GM23338 (cell line): ENCODE measurements at regions not wholly inside any gene's neighbourhood (a gene's known extent, or its start where the extent isn't known, plus 50 kb on each side); places are given as distances from the start of the nearest gene placed in this dataset.

ENCODE experiments used
- ATAC-seq: fragments of 200-7000 bp; cut with Tn5 transposase; 3 replicates; pipeline ENCODE4 v1.9.1; 2020
- DNase-seq: peaks from one replicate; pipeline ENCODE4 v3.0.0-alpha.2; 2015; ENCODE audit warnings: low spot score
- H2AFZ ChIP-seq: fragments of 200-600 bp; sonication (generic); 2 replicates; pipeline ENCODE4 v1.8.0; 2016; ENCODE audit warnings: antibody characterized with exemption, mild to moderate bottlenecking, moderate library complexity
- H3F3A ChIP-seq: fragments of 200-600 bp; sonication (generic); replicated peaks from 2 replicates; pipeline ENCODE4 v1.8.0; 2017; ENCODE audit warnings: antibody characterized with exemption, mixed run types, low read depth
- H3K27ac ChIP-seq: fragments of 200-600 bp; sonication (generic); 2 replicates; pipeline ENCODE4 v1.6.1; 2016; ENCODE audit warnings: low read depth
- H3K27me3 ChIP-seq: fragments of 200-600 bp; sonication (generic); 2 replicates; pipeline ENCODE4 v1.8.0; 2016; ENCODE audit warnings: mild to moderate bottlenecking, mixed run types, moderate library complexity; ENCODE audit not compliant: insufficient read depth
- H3K36me3 ChIP-seq: fragments of 200-600 bp; sonication (generic); 2 replicates; pipeline ENCODE4 v1.8.0; 2016; ENCODE audit warnings: mild to moderate bottlenecking; ENCODE audit not compliant: insufficient read depth
- H3K4me1 ChIP-seq: fragments of 200-600 bp; sonication (generic); 2 replicates; pipeline ENCODE4 v1.8.0; 2016; ENCODE audit warnings: mild to moderate bottlenecking, moderate library complexity; ENCODE audit not compliant: insufficient read depth
- H3K4me2 ChIP-seq: fragments of 200-600 bp; sonication (generic); 2 replicates; pipeline ENCODE4 v1.7.1; 2017; ENCODE audit warnings: mixed run types
- H3K4me3 ChIP-seq: fragments of 200-600 bp; sonication (generic); 2 replicates; pipeline ENCODE4 v1.6.1; 2016; ENCODE audit warnings: mixed run types
- H3K79me2 ChIP-seq: fragments of 200-600 bp; sonication (generic); replicated peaks from 2 replicates; pipeline ENCODE4 v1.8.0; 2017; ENCODE audit warnings: mild to moderate bottlenecking; ENCODE audit not compliant: insufficient read depth
- H3K9me2 ChIP-seq: fragments of 200-600 bp; sonication (generic); 2 replicates; pipeline ENCODE4 v1.8.0; 2017; ENCODE audit not compliant: insufficient read depth
- H4K20me1 ChIP-seq: fragments of 200-600 bp; sonication (generic); replicated peaks from 2 replicates; pipeline ENCODE4 v1.8.0; 2017; ENCODE audit warnings: mild to moderate bottlenecking; ENCODE audit not compliant: insufficient read depth
- H3K27ac Mint-ChIP-seq: 2 replicates; pipeline ENCODE4 v1.8.0; 2020; ENCODE audit warnings: inconsistent platforms, mild to moderate bottlenecking, moderate library complexity, mixed read lengths
- H3K27me3 Mint-ChIP-seq: 3 replicates; pipeline ENCODE4 v1.8.0; 2022; ENCODE audit warnings: low read depth, mild to moderate bottlenecking, moderate library complexity, mixed read lengths, inconsistent platforms; ENCODE audit not compliant: insufficient read depth, poor library complexity
- H3K36me3 Mint-ChIP-seq: 3 replicates; pipeline ENCODE4 v1.8.0; 2021; ENCODE audit warnings: low read depth, mild to moderate bottlenecking, inconsistent platforms, moderate library complexity, mixed read lengths
- H3K4me1 Mint-ChIP-seq: 3 replicates; pipeline ENCODE4 v1.8.0; 2020; ENCODE audit warnings: mild to moderate bottlenecking, inconsistent platforms, mixed read lengths
- H3K4me3 Mint-ChIP-seq: 3 replicates; pipeline ENCODE4 v1.8.0; 2021; ENCODE audit warnings: moderate library complexity, mild to moderate bottlenecking, inconsistent platforms, mixed read lengths
- H3K9me3 Mint-ChIP-seq: 3 replicates; pipeline ENCODE4 v1.8.0; 2020; ENCODE audit warnings: moderate library complexity, mild to moderate bottlenecking, inconsistent platforms, mixed read lengths
- CREB1 ChIP-seq: fragments of 250-450 bp; sonication (Bioruptor Pico); IDR thresholded peaks from 2 replicates; pipeline ENCODE4 v1.5.0; 2020; ENCODE audit warnings: low read depth, mild to moderate bottlenecking, moderate library complexity
- EZH2phosphoT487 ChIP-seq: fragments of 200-600 bp; sonication (generic); IDR thresholded peaks from one replicate; pipeline ENCODE4 v1.8.1; 2018; ENCODE audit warnings: antibody characterized with exemption; ENCODE audit not compliant: unreplicated experiment
- JUNB ChIP-seq: IDR thresholded peaks from one replicate; pipeline ENCODE4 v1.6.1; 2016; ENCODE audit warnings: antibody characterized with exemption; ENCODE audit not compliant: unreplicated experiment
- NANOG ChIP-seq: IDR thresholded peaks from 2 replicates; pipeline ENCODE4 v1.6.1; 2016; ENCODE audit warnings: antibody characterized with exemption, borderline replicate concordance
- POLR2AphosphoS5 ChIP-seq: IDR thresholded peaks from 2 replicates; pipeline ENCODE4 v1.6.1; 2016; ENCODE audit warnings: antibody characterized with exemption, low read depth
- REST ChIP-seq: IDR thresholded peaks from one replicate; pipeline ENCODE4 v1.6.1; 2018; ENCODE audit warnings: antibody characterized with exemption; ENCODE audit not compliant: unreplicated experiment
- STAT1 ChIP-seq: IDR thresholded peaks from one replicate; pipeline ENCODE4 v1.6.1; 2016; ENCODE audit warnings: antibody characterized with exemption; ENCODE audit not compliant: unreplicated experiment
- ZNF114 ChIP-seq: fragments of 250-450 bp; sonication (Bioruptor Pico); IDR thresholded peaks from 2 replicates; pipeline ENCODE4 v1.5.0; 2020; ENCODE audit warnings: mild to moderate bottlenecking, moderate library complexity
- ZNF331 ChIP-seq: fragments of 250-450 bp; sonication (Bioruptor Pico); IDR thresholded peaks from 2 replicates; pipeline ENCODE4 v1.5.0; 2020; ENCODE audit warnings: low read depth, mild to moderate bottlenecking, moderate library complexity
- TF ChIP-seq, protein P1 (sequence below), 2 experiments: fragments of 200-600 bp in 1 of 2; sonication (generic) in 1 of 2; conservative IDR thresholded peaks; 2 replicates each; pipeline versions ENCODE4 v1.5.1 to v1.6.1; 2016 to 2017; ENCODE audit warnings: antibody characterized with exemption in 2 of 2, low read depth in 2 of 2, mild to moderate bottlenecking in 2 of 2, moderate library complexity in 1 of 2
- TF ChIP-seq, protein P2 (sequence below): IDR thresholded peaks from 2 replicates; pipeline ENCODE4 v1.6.1; 2016; ENCODE audit warnings: antibody characterized with exemption

GRCh38 chr5:165423697-165424299 lies 1918.4 kb downstream of the MAT2B start:
- H4K20me1 ChIP-seq = no peaks in the 10 kb centered on the region
- H3K4me2 ChIP-seq = no peak overlapping the region
- Mint-ChIP-seq H3K27ac (no peak overlapping the region), H3K9me3 (peaks cover under 1% of the 10 kb centered on the region; the same call in 1 of the 3 replicates), H3K36me3 (no peaks in the 10 kb centered on the region), H3K4me3 (no peak overlapping the region), H3K4me1 (no peaks in the 10 kb centered on the region; the same call in 2 of the 3 replicates), H3K27me3 (no peaks in the 10 kb centered on the region)
- DNase-seq (no peak), ATAC-seq (no peak)
- H3K79me2 ChIP-seq = no peaks in the 10 kb centered on the region
- TF ChIP-seq ZNF114 (CRISPR knock-in tag) (no peak), REST (no peak), CREB1 (no peak), NANOG (no peak)
- H3F3A ChIP-seq = no peaks in the 10 kb centered on the region
- H3K4me1 ChIP-seq = no peaks in the 10 kb centered on the region
- H3K4me3 ChIP-seq = no peak overlapping the region
- no peak overlapping the region for H2AFZ ChIP-seq
- no peaks in the 10 kb centered on the region for H3K27me3 ChIP-seq
- peaks cover 7% of the 10 kb centered on the region; the same call in 1 of the 2 replicates for H3K9me2 ChIP-seq
- no peaks in the 10 kb centered on the region for H3K36me3 ChIP-seq
- H3K27ac ChIP-seq = no peak overlapping the region

GRCh38 chr5:165425594-165425993 lies 1920.2 kb downstream of the MAT2B start:
- Mint-ChIP-seq H3K4me3 (no peak overlapping the region), H3K27me3 (no peaks in the 10 kb centered on the region), H3K4me1 (no peaks in the 10 kb centered on the region; the same call in 2 of the 3 replicates), H3K27ac (no peak overlapping the region), H3K9me3 (no peaks in the 10 kb centered on the region), H3K36me3 (no peaks in the 10 kb centered on the region)
- Histone ChIP-seq H2AFZ (no peak overlapping the region), H3K79me2 (no peaks in the 10 kb centered on the region), H3K27ac (no peak overlapping the region), H3F3A (no peaks in the 10 kb centered on the region), H3K36me3 (no peaks in the 10 kb centered on the region), H3K4me2 (no peak overlapping the region), H4K20me1 (no peaks in the 10 kb centered on the region), H3K4me3 (no peak overlapping the region), H3K4me1 (no peaks in the 10 kb centered on the region), H3K27me3 (no peaks in the 10 kb centered on the region), H3K9me2 (peaks cover 7% of the 10 kb centered on the region; the same call in 1 of the 2 replicates)
- DNase-seq = no peak
- no peak for ATAC-seq
- TF ChIP-seq, protein P1, sequence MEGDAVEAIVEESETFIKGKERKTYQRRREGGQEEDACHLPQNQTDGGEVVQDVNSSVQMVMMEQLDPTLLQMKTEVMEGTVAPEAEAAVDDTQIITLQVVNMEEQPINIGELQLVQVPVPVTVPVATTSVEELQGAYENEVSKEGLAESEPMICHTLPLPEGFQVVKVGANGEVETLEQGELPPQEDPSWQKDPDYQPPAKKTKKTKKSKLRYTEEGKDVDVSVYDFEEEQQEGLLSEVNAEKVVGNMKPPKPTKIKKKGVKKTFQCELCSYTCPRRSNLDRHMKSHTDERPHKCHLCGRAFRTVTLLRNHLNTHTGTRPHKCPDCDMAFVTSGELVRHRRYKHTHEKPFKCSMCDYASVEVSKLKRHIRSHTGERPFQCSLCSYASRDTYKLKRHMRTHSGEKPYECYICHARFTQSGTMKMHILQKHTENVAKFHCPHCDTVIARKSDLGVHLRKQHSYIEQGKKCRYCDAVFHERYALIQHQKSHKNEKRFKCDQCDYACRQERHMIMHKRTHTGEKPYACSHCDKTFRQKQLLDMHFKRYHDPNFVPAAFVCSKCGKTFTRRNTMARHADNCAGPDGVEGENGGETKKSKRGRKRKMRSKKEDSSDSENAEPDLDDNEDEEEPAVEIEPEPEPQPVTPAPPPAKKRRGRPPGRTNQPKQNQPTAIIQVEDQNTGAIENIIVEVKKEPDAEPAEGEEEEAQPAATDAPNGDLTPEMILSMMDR (conservative IDR thresholded peaks at IDR 0.05; ENCODE audit: low read depth in 2 of 2) = no peak
- TF ChIP-seq ZNF331 (no peak), NANOG (no peak), CREB1 (no peak), EZH2phosphoT487 (no peak), POLR2AphosphoS5 (no peak), STAT1 (no peak), JUNB (no peak)
- TF ChIP-seq, protein P2, sequence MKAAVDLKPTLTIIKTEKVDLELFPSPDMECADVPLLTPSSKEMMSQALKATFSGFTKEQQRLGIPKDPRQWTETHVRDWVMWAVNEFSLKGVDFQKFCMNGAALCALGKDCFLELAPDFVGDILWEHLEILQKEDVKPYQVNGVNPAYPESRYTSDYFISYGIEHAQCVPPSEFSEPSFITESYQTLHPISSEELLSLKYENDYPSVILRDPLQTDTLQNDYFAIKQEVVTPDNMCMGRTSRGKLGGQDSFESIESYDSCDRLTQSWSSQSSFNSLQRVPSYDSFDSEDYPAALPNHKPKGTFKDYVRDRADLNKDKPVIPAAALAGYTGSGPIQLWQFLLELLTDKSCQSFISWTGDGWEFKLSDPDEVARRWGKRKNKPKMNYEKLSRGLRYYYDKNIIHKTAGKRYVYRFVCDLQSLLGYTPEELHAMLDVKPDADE = no peak
